ENCODE measurements at regions not wholly inside any gene's neighbourhood (a gene's known extent, or its start where the extent isn't known, plus 50 kb on each side); places are given as distances from the start of the nearest gene placed in this dataset.

DNA sequence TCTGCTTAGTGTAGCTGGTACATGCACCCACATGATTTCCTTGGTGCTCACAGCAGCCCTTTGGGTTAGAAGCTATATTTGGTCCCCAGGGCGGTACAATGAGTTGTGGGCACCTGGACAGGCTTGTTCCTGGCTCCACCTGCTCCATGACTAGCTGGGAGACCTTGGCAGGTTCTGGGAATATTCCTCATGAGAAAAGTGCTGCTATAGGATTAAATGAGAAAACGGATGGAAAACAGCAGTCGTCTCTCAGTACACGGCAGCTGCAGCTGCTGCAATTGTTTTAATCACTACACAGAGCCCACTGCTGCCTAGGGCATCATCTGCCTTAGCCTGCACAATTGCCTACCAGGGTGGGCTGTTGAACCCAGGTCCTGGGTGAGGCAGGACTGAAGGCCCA is 424.5 kb upstream of the B3GAT1 start:
- BruUV-seq (replicated peaks), result no TSS peak
- no peaks in the 10 kb centered on the region for H3K4me1 ChIP-seq (ENCODE audit: control insufficient read depth in 1 of 2, insufficient read depth in 2 of 2, low read length in 2 of 2)
- CTCF ChIA-PET, result no interaction called here
- H3K9me3 ChIP-seq (ENCODE audit: control insufficient read depth in 1 of 2, insufficient read depth in 1 of 2, low read depth in 1 of 2, low read length in 2 of 2), result no peaks in the 10 kb centered on the region
- no peak overlapping the region for H3K4me2 ChIP-seq (ENCODE audit: low read length)
- no peak overlapping the region for H2AFZ ChIP-seq (ENCODE audit: low read depth, low read length, poor library complexity, severe bottlenecking)
- RAD21 ChIA-PET (ENCODE audit: low non-redundant PET in 1 of 2, low total read pairs in 2 of 2, uncharacterized antibody in 2 of 2, unreplicated experiment in 2 of 2), result no interaction called here
- intact Hi-C loops (cut with micrococcal nuclease), result no loop called here
- H3K4me3 ChIP-seq (replicated peaks in 1 of 2; ENCODE audit: low read depth in 1 of 2, low read length in 2 of 2), result no peak overlapping the region
- DNase-seq (ENCODE audit: low read depth, low spot score), result no peak
- H3K36me3 ChIP-seq (ENCODE audit: control insufficient read depth in 1 of 2, insufficient read depth in 2 of 2, low read length in 2 of 2), result no peaks in the 10 kb centered on the region
- peaks cover 42% of the 10 kb centered on the region; the same call in 1 of the 2 replicates for H3K27me3 ChIP-seq (ENCODE audit: insufficient read depth, low read length)
- POLR2A ChIA-PET, result no interaction called here
- no peaks in the 10 kb centered on the region for H3K9me2 ChIP-seq (ENCODE audit: insufficient read depth)
- no peaks in the 10 kb centered on the region for H3K79me2 ChIP-seq (ENCODE audit: insufficient read depth, low read length)
- no peaks in the 10 kb centered on the region for H4K20me1 ChIP-seq (ENCODE audit: insufficient read depth)
- H3K27ac ChIP-seq (ENCODE audit: low read depth, low read length), result no peak overlapping the region
- H3K9ac ChIP-seq (ENCODE audit: low read length), result no peak overlapping the region
- ATAC-seq, result no peak
- TF ChIP-seq, protein P1, sequence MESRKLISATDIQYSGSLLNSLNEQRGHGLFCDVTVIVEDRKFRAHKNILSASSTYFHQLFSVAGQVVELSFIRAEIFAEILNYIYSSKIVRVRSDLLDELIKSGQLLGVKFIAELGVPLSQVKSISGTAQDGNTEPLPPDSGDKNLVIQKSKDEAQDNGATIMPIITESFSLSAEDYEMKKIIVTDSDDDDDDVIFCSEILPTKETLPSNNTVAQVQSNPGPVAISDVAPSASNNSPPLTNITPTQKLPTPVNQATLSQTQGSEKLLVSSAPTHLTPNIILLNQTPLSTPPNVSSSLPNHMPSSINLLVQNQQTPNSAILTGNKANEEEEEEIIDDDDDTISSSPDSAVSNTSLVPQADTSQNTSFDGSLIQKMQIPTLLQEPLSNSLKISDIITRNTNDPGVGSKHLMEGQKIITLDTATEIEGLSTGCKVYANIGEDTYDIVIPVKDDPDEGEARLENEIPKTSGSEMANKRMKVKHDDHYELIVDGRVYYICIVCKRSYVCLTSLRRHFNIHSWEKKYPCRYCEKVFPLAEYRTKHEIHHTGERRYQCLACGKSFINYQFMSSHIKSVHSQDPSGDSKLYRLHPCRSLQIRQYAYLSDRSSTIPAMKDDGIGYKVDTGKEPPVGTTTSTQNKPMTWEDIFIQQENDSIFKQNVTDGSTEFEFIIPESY (IDR thresholded peaks at IDR 0.05; ENCODE audit: extremely low read depth, insufficient replicate concordance, low read length), result no peak
- TF ChIP-seq ZNF274 (IDR thresholded peaks at IDR 0.05; ENCODE audit: low read depth, low read length), result no peak

DNA sequence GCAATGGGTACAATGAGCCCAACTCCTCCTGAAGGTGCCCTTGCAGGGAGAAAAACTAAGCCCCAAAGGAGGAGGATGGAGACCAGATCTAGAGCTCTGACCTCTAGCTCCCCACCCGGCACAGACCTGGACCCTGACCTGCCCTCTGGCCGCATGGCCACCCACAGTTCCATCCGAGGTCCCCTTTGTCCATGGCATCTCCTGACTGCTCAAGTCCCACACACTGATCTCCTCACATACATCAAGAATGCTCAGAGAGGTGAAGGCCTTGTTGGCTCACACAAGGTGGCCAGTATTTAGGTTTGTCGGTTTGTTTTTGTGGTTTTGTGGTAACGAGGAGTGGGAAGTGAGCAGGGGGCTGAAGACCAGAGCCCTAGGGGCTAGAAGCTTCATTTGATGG is 423.5 kb upstream of the B3GAT1 start:
- no TSS peak for BruUV-seq (replicated peaks)
- Histone ChIP-seq H3K36me3 (ENCODE audit: control insufficient read depth in 1 of 2, insufficient read depth in 2 of 2, low read length in 2 of 2) (no peaks in the 10 kb centered on the region), H3K9ac (ENCODE audit: low read length) (no peak overlapping the region), H3K4me1 (ENCODE audit: control insufficient read depth in 1 of 2, insufficient read depth in 2 of 2, low read length in 2 of 2) (no peaks in the 10 kb centered on the region), H2AFZ (ENCODE audit: low read depth, low read length, poor library complexity, severe bottlenecking) (no peak overlapping the region), H3K9me3 (ENCODE audit: control insufficient read depth in 1 of 2, insufficient read depth in 1 of 2, low read depth in 1 of 2, low read length in 2 of 2) (no peaks in the 10 kb centered on the region), H3K4me2 (ENCODE audit: low read length) (no peak overlapping the region), H3K27me3 (ENCODE audit: insufficient read depth, low read length) (peaks cover 32% of the 10 kb centered on the region; the same call in 1 of the 2 replicates), H3K4me3 (replicated peaks in 1 of 2; ENCODE audit: low read depth in 1 of 2, low read length in 2 of 2) (no peak overlapping the region), H3K9me2 (ENCODE audit: insufficient read depth) (no peaks in the 10 kb centered on the region), H3K27ac (ENCODE audit: low read depth, low read length) (no peak overlapping the region), H4K20me1 (ENCODE audit: insufficient read depth) (no peaks in the 10 kb centered on the region), H3K79me2 (ENCODE audit: insufficient read depth, low read length) (no peaks in the 10 kb centered on the region)
- DNase-seq (ENCODE audit: low read depth, low spot score), result no peak
- intact Hi-C loops (cut with micrococcal nuclease), result no loop called here
- ChIA-PET POLR2A (no interaction called here), RAD21 (ENCODE audit: low non-redundant PET in 1 of 2, low total read pairs in 2 of 2, uncharacterized antibody in 2 of 2, unreplicated experiment in 2 of 2) (no interaction called here), CTCF (no interaction called here)
- no peak for ATAC-seq
- TF ChIP-seq JUND (IDR thresholded peaks at IDR 0.05) (no peak), ELF1 (IDR thresholded peaks at IDR 0.05; ENCODE audit: borderline replicate concordance, low read depth) (no peak), FOSL1 (IDR thresholded peaks at IDR 0.05; ENCODE audit: low read depth) (no peak), ZNF274 (IDR thresholded peaks at IDR 0.05; ENCODE audit: low read depth, low read length) (no peak), EGR1 (IDR thresholded peaks at IDR 0.05; ENCODE audit: low read depth) (no peak), TCF7L2 (IDR thresholded peaks at IDR 0.05; ENCODE audit: borderline replicate concordance, extremely low read depth, insufficient read depth, insufficient read length) (no peak), CBX3 (IDR thresholded peaks at IDR 0.05; ENCODE audit: low read depth) (no peak)
- TF ChIP-seq, protein P2, sequence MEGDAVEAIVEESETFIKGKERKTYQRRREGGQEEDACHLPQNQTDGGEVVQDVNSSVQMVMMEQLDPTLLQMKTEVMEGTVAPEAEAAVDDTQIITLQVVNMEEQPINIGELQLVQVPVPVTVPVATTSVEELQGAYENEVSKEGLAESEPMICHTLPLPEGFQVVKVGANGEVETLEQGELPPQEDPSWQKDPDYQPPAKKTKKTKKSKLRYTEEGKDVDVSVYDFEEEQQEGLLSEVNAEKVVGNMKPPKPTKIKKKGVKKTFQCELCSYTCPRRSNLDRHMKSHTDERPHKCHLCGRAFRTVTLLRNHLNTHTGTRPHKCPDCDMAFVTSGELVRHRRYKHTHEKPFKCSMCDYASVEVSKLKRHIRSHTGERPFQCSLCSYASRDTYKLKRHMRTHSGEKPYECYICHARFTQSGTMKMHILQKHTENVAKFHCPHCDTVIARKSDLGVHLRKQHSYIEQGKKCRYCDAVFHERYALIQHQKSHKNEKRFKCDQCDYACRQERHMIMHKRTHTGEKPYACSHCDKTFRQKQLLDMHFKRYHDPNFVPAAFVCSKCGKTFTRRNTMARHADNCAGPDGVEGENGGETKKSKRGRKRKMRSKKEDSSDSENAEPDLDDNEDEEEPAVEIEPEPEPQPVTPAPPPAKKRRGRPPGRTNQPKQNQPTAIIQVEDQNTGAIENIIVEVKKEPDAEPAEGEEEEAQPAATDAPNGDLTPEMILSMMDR (IDR thresholded peaks at IDR 0.05 in 2 of 3, conservative IDR thresholded peaks at IDR 0.05 in 1 of 3; ENCODE audit: borderline replicate concordance in 1 of 3, insufficient read depth in 1 of 3, low read depth in 2 of 3, low read length in 2 of 3), result no peak
- TF ChIP-seq, protein P3, sequence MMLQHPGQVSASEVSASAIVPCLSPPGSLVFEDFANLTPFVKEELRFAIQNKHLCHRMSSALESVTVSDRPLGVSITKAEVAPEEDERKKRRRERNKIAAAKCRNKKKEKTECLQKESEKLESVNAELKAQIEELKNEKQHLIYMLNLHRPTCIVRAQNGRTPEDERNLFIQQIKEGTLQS (IDR thresholded peaks at IDR 0.05), result no peak
- TF ChIP-seq, protein P4, sequence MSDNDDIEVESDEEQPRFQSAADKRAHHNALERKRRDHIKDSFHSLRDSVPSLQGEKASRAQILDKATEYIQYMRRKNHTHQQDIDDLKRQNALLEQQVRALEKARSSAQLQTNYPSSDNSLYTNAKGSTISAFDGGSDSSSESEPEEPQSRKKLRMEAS (IDR thresholded peaks at IDR 0.05), result no peak
- TF ChIP-seq, protein P5, sequence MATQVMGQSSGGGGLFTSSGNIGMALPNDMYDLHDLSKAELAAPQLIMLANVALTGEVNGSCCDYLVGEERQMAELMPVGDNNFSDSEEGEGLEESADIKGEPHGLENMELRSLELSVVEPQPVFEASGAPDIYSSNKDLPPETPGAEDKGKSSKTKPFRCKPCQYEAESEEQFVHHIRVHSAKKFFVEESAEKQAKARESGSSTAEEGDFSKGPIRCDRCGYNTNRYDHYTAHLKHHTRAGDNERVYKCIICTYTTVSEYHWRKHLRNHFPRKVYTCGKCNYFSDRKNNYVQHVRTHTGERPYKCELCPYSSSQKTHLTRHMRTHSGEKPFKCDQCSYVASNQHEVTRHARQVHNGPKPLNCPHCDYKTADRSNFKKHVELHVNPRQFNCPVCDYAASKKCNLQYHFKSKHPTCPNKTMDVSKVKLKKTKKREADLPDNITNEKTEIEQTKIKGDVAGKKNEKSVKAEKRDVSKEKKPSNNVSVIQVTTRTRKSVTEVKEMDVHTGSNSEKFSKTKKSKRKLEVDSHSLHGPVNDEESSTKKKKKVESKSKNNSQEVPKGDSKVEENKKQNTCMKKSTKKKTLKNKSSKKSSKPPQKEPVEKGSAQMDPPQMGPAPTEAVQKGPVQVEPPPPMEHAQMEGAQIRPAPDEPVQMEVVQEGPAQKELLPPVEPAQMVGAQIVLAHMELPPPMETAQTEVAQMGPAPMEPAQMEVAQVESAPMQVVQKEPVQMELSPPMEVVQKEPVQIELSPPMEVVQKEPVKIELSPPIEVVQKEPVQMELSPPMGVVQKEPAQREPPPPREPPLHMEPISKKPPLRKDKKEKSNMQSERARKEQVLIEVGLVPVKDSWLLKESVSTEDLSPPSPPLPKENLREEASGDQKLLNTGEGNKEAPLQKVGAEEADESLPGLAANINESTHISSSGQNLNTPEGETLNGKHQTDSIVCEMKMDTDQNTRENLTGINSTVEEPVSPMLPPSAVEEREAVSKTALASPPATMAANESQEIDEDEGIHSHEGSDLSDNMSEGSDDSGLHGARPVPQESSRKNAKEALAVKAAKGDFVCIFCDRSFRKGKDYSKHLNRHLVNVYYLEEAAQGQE (IDR thresholded peaks at IDR 0.05; ENCODE audit: low read depth), result no peak

Measured in HCT116 (cell line).